GM21576 (cell line): ENCODE measurements at regions not wholly inside any gene's neighbourhood (a gene's known extent, or its start where the extent isn't known, plus 50 kb on each side); places are given as distances from the start of the nearest gene placed in this dataset.
"Not testable (repeated sequence)": the region's sequence is repeated elsewhere in the genome, so short reads cannot be mapped to it uniquely, and the experiment has no call there.

Experiments
- ATAC-seq: cut with Tn5 transposase; IDR thresholded peaks from one replicate; pipeline ENCODE4 v1.9.1; 2021; ENCODE audit warnings: mild to moderate bottlenecking, moderate library complexity; ENCODE audit not compliant: unreplicated experiment

DNA sequence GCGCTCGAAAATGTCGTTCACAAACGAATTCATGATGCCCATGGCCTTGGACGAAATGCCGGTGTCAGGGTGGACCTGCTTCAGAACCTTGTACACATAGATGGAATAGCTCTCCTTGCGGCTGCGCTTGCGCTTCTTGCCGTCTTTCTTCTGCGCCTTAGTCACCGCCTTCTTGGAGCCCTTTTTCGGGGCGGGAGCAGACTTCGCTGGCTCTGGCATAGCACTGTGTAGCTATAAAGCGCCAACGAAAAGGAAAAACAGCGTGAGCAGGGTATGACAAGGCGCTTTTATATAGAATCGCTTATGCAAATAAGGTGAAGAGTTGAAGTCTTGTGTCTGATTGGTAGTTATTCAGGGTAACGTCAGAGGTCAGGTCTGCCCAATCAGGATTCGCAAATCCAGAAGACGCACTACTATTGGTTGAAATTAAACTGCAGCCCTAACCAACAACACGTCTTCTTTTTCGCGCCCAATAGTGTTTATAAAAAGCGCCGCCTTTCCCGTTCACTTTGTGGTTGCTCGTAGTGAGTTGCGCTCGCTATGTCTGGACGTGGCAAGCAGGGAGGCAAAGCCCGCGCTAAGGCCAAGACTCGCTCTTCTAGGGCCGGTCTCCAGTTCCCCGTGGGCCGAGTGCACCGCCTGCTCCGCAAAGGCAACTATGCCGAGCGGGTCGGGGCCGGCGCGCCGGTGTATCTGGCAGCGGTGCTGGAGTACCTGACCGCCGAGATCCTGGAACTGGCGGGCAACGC, 114.8 kb upstream of the PRSS16 start:
- peak; percentile 66 for ATAC-seq

DNA sequence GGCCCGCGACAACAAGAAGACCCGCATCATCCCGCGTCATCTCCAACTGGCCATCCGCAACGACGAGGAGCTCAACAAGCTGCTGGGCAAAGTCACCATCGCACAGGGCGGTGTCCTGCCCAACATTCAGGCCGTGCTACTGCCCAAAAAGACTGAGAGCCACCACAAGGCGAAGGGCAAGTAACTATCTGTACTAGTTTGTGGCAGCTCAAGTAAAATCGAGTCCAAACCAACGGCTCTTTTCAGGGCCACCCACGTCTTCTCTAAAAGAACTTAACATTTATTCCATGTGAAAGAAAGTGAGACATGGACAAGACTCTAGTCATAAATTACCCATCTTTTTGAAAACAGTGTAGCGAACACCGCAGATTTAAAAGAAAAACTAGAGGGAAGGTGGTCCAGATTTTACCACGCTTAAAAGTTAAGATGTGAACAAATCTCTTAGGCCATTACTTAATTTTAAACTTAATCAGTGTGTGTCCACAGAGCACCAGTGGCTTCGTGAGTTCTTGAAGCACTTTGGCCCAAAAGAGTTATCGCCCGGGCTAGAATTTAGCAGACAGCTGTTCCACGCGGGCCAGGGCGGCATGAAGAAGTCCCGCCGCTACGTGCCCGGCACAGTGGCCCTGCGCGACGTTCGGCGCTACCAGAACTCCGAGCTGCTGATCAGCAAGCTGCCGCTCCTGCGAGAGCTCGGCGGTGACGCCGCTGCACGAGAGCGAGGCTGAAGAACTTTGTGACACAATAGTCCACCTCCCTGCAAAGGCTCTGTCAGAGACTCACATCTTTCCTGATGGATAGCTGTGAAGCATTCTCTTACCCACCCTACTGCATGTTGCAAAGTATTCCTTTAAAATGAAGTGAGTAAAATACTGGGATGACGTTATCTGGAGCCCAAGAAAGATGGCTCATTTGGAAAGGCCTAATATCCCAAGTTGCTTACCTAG, 113.9 kb upstream of the PRSS16 start:
- ATAC-seq, result no peak

DNA sequence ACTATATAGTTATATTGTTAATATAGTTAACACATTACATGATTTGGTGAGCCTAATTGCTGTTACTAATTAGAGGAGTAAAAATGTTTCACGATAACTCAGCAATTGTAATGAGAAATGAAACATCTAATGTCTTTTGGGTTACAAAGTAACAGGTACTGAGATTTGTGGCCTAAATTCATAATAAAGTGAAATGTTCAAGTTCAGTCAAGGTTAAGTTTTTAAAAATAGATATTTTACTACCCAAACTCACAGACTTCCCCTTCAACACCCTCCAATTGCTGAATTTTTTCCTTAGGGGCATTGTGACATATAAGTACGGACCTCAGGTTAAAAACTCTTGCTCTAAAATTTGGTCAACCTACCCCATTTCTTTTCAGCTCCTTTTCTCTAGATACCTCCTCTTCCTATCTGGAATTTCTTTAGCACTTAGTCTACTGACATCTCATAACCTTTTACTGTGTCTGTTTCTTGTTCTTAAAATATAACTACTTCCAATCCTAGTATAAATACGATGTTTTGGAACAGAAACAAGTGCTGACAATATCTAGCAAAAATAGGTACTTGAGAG, 112.3 kb upstream of the PRSS16 start:
- no peak for ATAC-seq

DNA sequence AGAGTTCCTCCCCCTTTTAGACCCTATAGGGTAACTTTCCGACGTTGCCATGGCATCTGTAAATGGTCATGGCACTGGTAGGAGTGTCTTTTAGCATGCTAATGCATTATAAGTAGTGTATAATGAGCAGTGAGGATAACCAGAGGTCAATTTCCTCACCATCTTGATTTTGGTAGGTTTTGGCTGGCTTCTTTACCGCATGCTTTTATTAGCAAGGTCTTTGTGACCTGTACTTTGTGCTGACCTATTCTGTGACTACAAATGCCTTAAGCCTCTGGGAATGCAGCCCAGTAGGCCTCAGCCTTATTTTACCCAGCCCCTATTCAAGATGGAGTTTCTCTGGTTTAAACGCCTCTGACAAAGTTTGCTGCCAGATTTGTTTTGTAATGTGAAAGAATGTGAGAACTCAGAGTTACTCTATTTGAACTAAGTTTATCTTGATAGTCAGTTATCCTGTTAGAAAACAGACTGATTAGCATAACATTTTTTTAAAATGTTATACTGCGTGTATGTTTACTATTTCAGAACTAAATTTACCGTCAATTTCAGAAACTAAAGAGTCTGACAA, 111.3 kb upstream of the PRSS16 start:
- ATAC-seq, result no peak

DNA sequence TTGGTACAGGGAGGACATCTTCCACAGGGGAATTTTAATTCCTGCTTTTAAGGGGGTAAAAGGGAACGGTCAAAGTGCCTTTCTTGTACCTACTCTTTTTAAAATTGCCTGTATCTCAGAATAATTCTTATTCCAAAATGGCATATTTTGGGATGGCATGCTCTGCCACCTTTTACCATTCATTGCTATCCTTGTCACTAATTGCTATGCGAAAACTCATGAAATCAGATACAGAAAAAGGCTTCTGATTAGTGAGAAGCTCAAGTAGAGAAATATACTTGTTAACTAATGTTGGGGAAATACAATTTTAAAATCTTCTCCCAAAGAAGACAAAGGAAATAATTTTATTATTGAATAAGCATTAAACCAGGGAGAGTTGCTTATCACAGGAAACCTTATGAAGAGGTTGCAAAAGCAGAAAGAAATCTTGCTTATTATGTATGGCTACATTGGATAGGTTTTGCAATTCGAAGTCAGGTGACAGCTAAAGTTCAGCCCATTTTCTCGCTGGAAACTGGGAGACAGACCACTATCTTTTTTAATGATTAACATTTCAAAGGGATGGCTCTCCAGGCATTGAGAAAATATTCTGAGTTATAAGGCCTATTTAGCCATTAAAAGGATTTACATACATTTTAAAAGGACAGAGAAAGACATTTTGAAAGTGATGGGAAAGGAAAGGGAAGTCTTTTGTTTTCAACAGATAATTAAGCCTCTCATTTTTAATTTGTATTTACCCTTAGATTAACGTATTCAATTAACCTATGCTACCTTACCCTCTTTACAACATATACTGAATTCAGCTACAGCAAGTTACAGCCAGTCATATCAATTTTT, 110.3 kb upstream of the PRSS16 start:
- ATAC-seq, result no peak

DNA sequence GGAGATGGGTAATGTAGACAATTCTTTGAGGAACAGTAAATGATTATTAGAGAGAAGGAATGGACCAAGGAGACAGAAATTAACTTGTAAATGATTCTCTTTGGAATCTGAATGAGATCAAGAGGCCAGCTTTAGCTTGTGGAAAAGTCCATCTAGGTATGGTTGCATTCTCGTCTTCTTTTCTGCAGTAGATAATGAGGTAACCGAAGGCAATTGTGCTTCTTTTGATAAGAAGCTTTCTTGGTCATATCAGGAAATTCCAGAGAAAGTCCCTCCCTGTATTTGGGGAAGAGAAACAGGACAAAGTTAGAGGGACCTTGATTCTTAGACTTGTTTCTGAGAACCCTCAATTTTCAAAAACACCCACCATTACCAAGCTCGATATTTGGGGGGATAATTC, 109.1 kb upstream of the PRSS16 start:
- ATAC-seq, result no peak

DNA sequence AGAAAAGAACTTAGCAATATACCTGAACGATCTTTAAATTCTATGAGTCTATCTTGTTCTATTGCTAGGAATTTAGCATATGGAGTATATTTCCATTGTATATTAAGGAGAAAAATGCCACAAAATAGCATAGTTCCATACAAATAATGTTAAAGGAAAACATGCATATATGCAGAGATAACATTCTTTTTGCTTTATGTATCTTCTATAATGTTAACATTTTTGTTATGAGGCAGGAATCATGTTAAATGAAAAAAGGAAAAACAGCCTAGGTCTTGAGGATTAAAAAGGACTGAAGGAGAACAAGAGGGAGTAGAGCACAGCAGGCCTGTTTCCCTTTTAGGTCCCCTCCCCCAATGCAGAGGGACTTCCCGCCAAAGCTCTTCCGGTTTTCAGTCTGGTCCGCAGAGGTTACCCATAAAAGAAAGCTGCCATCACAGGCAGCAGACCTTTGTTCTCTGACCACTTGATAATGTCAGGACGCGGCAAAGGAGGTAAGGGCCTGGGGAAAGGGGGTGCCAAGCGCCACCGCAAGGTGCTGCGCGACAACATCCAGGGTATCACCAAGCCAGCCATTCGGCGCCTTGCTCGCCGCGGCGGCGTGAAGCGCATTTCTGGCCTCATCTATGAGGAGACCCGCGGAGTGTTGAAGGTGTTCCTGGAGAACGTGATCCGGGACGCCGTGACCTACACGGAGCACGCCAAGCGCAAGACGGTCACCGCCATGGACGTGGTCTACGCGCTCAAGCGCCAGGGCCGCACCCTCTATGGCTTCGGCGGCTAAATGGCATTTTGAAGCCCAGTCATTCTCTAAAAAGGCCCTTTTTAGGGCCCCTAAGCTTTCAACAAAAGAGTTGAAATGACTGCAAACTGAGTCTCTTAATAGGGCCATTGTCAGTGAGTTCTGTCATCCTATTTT, 108.4 kb upstream of the PRSS16 start:
- ATAC-seq, result peak; percentile 46

DNA sequence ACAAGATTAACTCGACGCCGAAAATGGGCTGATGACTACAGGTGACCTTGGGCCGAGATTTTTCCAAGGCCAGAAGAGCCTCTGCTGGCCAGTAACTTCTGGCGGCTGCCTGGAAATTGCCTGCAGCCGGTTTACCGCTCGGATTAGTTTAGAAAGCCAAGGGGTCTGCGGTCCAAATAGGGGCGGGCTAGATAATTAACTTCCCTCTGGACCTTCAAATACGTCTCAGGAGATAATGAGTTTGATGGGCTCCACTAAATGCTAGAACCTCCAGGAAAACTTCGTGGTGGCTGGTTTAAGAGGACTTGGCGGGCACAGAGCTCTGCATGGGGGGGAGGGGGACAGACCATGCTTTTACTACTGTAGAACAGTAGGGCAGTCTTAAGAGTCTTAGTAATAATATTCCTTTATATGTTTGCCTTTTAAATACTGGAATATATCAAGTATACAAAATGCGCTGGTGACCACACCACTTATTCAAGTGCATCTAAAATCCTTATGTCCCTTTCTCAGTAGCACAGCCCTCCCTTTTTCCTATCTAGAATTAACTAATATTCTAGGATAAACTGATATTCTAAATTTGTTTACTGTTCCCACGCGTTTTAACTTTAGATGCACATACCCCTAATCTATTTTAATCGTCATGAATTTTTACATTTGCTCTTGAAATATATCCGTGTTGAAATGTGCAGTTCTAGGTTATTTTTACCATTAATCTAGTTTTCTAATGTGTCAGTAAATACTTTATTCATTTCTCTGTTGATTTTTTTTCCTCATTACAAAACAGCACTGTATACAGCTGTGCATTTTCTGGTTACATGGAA, 107.5 kb upstream of the PRSS16 start:
- peak; percentile 15 for ATAC-seq

DNA sequence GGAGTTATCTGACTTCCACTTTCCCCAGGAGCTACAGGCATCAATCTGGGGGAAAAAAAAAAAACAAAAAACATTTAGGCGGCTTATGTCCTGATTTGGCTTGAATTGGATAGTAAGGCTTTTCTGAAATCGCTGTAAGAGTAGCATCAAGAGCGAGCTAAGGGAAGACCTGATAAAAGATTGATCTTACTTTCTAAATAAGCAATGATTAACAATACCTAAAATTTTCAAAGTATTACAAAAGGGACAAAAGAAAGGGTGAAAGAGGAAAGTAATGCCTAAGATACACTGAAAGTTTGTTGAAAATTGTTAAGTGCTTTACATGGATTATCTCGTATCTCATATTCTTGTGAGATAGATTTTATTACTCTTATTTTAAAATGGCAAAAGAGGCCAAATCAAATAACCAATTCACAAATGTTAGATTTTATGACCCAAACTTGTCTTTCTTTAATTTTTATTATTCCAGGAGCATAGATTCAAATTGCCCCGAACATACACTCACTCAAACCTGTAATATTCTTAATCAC, 106.4 kb upstream of the PRSS16 start:
- no peak for ATAC-seq

DNA sequence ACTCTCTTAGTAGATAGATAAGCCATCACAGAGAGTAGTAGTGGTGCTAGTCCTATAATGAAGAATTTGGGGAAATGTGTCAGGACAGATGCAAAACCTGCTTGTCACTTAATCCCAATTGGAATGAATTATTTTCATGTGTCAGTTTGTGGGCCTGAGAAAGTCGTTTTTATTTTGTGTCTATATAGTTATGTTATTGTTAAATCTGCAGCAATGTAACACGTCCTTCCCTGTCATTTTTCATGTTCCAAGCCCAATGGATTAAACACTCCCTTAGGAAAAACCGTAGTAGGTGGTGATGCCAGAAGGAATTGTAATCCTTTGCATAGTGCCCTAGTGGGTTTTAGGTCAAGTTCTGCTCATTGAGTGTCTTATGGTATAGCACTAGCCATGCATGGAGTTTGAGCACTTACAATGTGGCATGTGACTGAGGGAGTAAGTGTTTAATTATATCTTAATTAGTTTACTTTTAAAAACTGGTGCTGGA, 105.9 kb upstream of the PRSS16 start:
- ATAC-seq, result no peak

DNA sequence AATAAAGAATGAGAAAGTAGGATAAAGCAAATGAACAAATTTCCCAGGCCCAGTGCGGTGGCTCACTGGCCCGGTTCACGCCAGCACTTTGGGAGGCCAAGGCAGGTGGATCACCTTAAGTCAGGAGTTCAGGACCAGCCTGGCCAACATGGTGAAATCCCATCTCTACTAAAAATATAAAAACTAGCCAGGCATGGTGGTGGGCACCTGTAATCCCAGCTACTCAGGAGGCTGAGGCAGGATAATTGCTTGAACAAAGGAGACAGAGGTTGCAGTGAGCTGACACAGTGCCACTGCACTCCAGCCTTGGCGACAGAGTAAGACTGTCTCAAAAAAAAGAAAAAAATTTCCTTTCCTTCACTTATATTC, 104.5 kb upstream of the PRSS16 start:
- ATAC-seq, result not testable (repeated sequence)

DNA sequence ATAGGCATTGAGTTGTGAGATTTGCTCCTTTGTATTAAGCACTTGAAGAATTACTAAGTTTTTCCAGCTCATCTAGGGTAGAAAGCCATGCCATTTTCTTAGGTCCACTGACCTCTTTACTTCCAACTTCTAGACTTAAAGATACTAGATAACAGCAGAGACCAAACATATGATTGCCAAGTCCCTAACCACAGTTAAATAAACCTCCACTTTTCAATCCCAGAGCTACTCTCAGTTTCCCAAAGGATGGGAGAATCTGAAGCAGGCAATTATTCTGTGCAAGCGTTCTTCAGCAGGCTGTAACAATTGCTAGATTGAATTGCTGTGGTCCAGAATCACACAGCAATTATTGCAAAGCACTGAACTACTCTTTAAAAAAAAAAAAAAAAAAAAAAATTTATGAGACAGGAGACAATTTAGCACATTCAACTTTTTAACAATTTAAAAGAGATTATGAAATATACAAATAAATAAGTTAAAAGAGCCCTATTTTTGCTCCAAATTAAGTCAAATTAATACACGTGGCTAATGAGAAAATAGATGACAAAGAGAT, 104.0 kb upstream of the PRSS16 start:
- no peak for ATAC-seq

DNA sequence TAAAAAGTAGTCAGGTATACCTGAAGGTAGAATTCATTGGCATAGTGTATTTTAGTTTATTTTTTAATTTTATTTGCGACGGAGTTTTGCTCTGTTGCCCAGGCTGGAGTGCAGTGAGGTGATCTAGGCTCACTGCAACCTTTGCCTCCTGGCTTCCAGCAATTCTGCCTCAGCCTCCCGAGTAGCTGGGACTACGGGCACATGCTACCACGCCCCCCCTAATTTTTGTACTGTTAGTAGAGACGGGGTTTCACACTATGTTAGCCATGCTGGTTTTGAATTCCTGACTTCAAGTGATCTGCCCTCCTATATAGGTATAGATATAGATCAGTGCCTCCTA, 102.8 kb upstream of the PRSS16 start:
- ATAC-seq, result no peak

DNA sequence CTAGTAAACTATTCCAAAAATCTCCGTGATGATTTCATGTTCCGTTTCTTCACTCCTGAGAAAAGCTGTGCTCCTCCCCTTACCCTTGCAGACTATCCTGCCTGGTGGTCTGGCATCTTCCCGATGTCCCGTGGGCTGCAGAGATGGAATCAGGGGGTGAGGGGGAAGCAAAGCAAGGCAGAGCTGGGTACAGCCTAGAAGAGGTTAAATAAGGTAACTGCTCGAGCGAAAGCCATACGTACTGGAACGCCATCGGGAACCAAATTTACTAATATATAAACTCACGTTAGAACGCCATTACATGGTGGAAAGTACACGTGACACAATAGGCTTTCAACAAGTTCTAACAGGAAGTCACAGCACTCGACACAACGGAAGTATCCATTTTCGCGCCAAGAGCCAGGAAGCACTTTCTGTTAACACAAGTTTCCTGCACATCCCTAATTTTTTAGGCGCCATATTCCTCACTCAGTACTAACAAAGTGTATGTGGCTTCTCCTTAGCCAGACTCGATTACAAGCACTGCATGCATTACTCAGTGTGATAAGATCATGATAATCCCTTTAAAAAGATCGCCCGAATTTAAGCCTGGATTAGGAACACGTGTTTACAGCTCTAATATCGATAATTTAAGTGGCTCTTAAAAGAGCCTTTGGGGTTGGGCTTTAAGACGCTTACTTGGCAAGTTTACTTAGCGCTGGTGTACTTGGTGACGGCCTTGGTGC, 101.6 kb upstream of the PRSS16 start:
- no peak for ATAC-seq

DNA sequence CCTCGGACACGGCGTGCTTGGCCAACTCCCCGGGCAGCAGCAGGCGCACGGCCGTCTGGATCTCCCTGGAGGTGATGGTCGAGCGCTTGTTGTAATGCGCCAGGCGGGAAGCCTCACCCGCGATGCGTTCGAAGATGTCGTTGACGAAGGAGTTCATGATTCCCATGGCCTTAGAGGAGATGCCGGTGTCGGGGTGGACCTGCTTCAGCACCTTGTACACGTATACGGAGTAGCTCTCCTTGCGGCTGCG, 101.1 kb upstream of the PRSS16 start:
- not testable (repeated sequence) for ATAC-seq

DNA sequence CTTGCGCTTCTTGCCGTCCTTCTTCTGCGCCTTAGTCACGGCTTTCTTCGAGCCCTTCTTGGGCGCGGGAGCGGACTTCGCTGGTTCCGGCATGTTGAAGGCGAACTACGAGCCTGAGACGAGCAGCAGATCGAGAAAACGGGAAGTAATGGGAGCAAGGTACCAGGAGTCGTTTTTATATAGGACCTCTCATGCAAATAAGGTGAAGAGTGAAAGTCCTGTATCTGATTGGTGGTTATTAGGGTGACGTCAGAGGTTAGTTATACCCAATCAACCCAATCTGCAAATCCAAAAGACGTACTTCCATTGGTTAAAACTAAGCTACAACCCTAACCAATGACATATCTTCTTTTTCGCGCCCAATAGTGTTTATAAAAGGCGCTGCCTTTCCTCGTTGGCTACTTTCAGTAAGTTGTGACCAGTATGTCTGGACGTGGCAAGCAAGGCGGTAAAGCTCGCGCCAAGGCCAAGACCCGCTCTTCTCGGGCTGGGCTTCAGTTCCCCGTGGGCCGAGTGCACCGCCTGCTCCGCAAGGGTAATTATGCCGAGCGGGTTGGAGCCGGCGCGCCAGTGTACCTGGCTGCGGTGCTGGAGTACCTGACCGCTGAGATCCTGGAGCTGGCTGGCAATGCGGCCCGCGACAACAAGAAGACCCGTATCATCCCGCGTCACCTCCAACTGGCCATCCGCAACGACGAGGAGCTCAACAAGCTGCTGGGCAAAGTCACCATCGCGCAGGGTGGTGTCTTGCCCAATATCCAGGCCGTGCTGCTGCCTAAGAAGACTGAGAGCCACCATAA, 100.6 kb upstream of the PRSS16 start:
- ATAC-seq, result peak; percentile 74

DNA sequence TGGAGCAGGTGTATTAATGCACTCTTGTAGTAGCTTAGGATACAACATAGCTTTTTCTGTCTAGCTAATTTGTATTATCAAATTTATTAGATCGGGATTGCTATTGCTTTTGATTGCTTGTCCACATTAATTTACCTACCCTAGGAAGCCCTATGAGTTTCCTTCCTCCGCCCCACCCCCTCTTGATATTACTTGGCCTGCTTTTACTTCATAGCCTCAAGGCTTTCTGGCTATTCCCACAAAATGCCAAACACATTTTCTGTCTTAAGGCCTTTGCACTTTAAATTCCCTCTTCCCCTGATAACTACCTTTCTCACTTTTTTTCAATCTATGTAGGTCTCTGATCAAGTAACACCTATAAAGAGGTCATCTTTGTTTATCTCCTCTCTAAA, 99.1 kb upstream of the PRSS16 start:
- ATAC-seq, result no peak
